H4 (cell line): ENCODE measurements at regions not wholly inside any gene's neighbourhood (a gene's known extent, or its start where the extent isn't known, plus 50 kb on each side); places are given as distances from the start of the nearest gene placed in this dataset.
"Not testable (repeated sequence)": the region's sequence is repeated elsewhere in the genome, so short reads cannot be mapped to it uniquely, and the experiment has no call there.

Experiments
- DNase-seq: peaks from one replicate; pipeline ENCODE4 v3.0.0-alpha.2; 2015; ENCODE audit warnings: low spot score

GRCh38 chrX:55142206-55142918, 53.5 kb downstream of the PAGE2 start:
- no peak for DNase-seq

DNA sequence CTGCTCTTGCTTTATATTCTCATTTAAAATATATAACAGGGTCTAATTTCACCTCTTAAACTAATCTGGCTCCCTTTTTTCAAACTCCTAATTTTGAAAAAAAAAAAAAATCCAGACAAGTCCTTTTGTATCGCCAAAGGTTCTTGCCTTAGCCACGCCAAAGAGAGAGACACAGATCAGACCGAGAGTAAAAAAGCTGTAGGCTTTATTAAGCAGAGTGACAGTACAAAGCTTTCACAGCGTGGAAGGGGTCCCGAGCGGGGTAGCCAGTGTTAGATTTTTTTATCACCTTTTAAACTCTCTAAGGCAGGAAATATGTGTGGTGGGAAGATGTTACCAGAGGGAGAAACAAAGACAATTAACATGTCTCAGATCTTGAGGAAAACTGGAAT, 54.1 kb downstream of the PAGE2 start:
- DNase-seq: no peak

GRCh38 chrX:55143621-55144020, 54.8 kb downstream of the PAGE2 start:
- DNase-seq: no peak

DNA sequence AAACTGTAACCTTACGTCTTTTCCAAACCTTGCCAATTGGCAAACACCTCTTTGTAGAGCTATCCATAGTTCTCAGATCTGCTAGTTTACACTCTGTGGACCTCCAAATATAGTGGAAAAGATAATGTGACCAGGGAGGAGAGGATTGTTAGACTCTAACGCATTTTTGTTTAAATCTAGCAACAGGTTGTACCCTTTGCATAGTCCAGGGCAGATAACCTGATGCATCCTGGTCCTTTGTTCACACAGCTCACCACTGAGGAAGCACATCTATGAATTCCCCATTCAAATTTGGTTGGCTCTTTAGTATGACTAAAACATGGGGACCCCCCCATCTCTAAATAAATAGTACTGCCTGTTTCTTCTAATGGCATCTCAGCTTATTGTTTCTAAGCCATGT, 55.9 kb downstream of the PAGE2 start:
- no peak for DNase-seq

GRCh38 chrX:55149242-55149641, 60.4 kb downstream of the PAGE2 start:
- DNase-seq: no peak

GRCh38 chrX:55151199-55151598, 62.4 kb downstream of the PAGE2 start:
- DNase-seq: no peak

DNA sequence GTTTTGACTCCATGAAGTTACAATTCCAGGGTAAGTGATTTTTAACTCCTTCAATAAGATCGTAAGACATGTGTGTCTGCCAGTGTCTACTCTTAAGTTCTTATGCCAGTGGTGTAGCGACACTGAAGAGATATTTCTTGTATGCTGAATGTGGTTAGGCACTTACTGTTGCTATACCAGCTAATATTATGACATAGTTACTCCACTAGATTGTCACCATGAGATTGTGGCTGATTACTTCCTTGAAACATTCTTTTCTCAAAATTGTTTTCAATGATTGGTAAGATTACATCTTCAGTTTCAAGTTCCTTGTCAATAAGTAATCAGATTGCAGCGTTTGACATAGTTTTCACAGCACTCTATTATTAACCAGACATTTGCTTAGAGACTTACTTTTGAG, 60.6 kb upstream of the PAGE5 start:
- no peak for DNase-seq

DNA sequence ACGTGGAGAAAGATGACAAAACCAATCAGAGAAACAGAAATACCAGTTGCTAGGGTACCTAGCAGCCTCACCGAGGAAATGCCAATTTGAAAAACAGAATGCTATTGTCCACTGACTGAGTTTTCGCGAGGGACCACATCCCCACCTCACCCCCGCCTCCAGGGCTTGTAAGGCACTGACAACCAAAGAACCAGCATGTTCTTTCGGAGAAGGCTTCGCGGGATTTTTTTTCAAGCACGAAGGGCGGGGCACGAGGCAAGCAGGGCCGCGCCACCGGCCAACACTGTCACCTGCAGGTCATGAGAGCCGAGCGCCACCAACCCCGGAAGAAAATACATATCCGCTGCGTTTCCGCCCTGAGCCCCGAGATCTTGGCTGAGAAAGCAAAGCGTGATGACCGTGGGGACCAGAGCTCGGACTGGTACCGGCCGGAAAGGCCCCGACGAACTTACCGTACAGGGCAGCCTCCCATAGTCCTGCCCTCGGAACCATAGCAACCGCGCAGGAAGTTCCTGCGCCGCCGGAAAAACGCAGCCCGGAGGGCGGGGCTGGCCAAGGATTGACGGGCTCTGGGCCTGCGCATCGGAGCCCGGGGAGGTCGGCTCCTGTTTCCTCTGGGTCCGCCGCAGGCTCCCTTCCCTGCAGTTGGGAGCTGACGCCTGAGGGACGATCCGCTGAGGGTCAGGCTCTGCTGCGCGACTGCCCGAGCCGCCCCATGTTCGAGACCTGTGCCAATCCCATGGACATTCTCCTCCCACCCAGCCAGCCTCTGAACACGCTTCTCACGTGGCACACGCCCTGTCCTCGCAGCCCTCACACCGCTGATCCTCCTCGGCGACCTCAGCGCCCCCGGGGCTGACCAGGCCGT, 59.2 kb upstream of the PAGE5 start:
- peak; percentile 87 for DNase-seq

- no peak for DNase-seq
Observed at GRCh38 chrX:55161581-55161980, 58.6 kb upstream of the PAGE5 start.

- no peak for DNase-seq
Observed at GRCh38 chrX:55163171-55163570, 57.0 kb upstream of the PAGE5 start.

- not testable (repeated sequence) for DNase-seq
Observed at GRCh38 chrX:55165026-55165425, 55.1 kb upstream of the PAGE5 start.

- peak; percentile 4 for DNase-seq
Observed at GRCh38 chrX:55167124-55167803, 52.9 kb upstream of the PAGE5 start.

DNA sequence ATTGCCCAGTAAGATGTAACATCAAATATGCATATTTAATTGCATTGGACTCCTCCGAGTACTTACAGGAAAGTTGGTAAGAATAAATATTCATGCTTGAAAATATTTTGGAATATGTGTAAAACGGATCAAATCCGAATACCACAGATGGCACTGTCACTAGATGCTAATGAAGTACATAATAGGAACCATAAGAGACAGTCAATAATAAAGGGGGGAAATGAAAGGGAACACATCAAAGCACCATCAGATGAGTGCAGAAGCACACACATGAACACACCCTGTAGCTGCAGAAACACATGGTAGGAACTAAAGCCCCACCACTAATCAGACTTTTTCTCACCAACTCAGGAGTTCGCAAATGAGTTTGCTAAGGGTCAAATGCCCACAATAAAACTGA, 52.2 kb upstream of the PAGE5 start:
- DNase-seq: no peak

- no peak for DNase-seq
Observed at GRCh38 chrX:55169782-55170181, 50.4 kb upstream of the PAGE5 start.
